HG03442 (cell line): ENCODE measurements at regions not wholly inside any gene's neighbourhood (a gene's known extent, or its start where the extent isn't known, plus 50 kb on each side); places are given as distances from the start of the nearest gene placed in this dataset.

Experiments used
- ATAC-seq: cut with Tn5 transposase; IDR thresholded peaks from one replicate; pipeline ENCODE4 v1.9.1; 2021; ENCODE audit warnings: mild to moderate bottlenecking, moderate library complexity; ENCODE audit not compliant: unreplicated experiment

DNA sequence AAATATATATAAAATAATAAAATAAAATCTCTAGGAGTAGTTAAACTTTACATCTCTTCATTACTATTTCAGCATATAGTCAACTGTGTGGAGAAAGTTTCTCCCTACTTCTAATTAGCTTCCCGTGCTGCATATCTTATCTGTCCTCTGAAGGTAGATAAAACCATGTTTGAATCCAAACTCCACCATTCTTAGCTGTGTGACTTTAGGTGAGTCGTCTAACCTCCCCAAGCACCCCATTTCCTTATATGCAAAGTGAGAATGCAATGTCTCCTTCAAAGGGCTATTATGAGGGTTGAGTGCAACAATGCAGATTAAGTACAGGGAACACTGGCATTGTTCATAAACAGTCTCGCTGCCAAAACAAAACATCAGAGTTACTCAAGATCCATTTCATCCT, 80.8 kb upstream of the DRD2 start:
- ATAC-seq: no peak

GRCh38 chr11:113555071-113555619, 79.9 kb upstream of the DRD2 start:
- ATAC-seq: no peak

GRCh38 chr11:113554526-113554925, 79.3 kb upstream of the DRD2 start:
- ATAC-seq: no peak

DNA sequence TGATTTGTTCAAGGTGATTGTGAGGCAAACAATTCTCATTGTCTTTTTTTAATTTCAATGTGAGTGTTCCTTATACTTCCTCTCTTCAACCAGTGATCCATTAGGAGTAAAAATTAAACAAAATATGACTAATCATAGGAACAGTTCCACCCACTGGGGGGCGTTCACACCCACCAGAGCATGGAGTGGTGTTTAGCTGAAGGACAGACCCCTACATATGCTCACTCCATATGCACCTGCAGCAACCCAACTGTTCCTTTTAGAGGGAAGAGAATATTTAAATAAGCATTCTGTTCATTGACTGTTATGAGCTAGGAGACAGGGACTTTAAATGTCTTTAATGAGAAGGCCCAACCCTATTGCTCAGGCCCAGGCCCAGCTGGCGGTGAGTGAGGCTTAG, 78.7 kb upstream of the DRD2 start:
- ATAC-seq: no peak

DNA sequence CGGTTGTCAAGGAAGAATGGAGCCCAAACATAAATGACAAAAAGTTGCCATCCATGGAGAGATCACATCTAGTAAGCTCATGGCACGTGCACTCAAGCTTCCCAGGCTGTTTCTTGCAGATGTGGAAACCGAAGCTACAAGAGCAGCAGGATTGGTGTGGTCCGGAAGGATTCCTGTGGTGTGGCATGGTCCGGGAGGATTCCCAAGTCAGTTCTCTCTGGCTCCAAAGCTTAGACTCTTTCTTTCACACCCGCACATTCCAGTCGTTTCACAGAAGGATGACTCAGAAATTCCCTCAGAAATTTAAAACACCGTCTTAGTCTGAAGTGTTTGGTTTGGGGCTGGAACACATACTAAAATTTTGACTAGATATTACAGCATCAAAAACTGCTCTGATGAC, 78.0 kb upstream of the DRD2 start:
- ATAC-seq: no peak

GRCh38 chr11:113552271-113552670, 77.1 kb upstream of the DRD2 start:
- ATAC-seq: no peak

DNA sequence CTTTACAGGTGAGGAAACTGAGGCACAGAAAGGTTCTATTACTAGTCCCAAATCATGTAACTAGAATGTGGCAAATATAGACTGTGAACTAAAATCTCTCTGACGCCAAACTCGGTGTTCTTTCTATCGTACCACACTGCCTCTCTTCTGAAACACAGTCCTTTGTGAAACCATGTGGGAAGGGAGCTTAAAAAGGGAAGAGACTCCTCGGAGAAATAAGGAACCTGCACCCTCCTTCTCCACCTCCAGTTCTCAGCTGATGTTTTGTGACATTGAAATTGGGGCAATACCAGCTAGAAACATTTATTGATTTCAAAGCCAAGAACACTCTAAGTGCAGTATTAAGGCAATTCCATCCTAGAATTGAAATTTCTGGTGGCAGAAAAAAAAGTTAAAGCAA, 76.4 kb upstream of the DRD2 start:
- ATAC-seq: no peak

DNA sequence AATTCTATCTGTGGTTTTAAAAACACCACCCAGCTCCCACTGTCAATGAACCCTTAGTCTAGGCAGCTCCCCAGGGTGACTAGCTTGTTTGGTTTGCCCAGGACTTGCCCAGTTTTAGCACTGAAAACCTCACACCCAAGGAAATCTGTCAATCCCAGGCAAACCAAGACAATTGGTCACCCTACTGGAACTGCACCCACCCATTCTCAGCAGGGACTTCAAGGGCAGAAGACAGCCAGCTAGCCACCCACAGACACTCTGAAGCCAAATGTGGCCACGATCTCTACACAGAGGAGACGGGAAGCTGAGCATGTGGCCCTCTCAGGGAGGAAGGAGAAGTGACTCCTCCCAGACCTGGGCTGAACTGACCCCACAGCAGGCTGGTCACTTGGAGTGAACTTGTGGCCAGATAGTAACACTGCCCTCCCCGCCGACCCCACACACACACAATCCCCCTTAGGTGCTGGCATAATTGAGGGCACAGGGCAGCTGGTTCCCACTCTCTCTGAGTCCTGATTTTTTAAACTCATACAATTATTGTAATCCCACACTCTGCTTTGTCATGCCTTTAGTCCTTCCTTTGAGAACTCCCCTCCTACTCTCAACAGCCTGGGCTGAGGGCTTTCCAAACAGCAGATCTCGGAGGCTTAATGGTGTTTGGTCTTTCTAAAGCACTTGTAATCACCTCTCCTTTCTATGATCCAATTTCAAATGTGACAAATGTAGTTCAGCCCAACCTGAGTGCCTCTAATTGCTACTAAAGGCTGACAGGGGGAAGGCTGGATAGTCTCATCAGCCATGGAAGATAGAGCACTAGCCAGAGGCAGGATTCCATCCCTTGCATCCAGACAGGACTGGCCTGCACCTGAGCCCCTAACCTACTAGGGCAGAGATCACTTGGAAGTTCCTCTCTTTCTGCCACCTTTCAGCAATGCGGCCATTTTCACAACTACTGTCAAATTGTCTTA, 74.7 kb upstream of the DRD2 start:
- no peak for ATAC-seq

DNA sequence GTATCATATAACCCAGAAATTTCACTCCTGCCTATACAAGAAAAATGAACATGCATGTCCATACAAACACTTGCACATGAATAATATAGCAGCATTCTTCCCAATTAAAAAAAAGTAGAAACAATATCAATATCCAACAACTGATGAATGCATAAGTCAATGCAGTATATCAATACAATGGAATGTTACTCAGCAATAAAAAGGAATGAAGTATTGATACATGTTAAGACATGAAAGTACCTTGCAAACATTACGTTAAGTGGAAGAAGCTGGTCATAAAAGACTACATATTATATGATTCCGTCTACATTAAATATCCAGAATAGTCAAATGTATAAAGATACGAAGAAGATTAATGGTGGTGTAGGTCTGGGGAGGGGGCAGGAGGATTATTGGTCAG, 73.9 kb upstream of the DRD2 start:
- no peak for ATAC-seq

DNA sequence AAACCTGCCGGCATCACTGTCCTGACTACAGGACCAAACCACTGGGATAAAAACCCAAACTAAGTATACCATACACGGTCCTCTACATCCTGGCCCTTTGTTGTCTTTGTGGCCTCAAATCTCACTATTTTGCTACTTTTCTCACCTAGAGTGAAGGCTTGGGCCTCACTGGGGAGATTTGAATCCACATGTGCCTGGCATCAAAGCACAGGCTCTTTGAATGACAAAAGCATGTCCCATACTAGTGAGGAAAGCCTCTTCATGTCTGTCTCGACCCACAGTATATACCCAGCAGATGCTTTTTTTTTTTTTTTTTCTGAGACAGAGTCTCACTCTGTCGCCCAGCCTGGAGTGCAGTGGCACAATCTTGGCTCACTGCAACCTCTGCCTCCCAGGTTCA, 72.5 kb upstream of the DRD2 start:
- no peak for ATAC-seq

DNA sequence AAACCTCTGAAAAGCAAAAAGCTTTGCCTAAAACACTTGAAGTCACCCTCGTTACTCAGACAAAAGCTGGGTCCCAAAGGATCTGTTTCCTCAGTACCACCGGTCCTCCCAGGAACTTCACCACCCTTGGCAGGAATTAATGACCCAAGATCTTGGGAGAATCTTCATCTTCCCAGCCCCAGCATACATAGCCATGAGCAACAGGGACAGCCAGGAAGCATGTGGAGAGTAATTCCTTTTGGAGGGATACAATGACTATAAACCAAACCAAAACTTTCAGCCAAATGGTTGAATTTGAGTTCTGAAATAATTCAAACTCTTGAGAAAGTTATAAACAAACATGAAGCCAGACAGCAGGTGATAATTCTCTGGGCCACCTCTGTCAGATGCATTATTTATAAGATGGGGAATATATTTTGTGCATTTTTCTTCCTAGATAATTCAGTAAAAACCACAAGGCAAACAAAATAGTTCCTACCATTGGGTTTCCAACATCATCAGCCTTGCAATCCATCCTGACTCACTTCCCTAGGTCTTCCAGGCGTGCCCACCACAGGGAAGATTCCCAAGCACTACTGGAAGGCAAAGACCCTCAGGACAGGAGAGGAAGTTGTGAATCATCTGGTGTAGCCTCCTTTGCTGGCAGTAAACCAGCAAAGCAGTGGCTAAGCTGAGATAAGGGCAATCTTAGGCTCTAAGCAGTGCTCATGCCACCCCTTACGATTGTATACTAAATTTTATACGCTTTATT, 71.7 kb upstream of the DRD2 start:
- no peak for ATAC-seq

DNA sequence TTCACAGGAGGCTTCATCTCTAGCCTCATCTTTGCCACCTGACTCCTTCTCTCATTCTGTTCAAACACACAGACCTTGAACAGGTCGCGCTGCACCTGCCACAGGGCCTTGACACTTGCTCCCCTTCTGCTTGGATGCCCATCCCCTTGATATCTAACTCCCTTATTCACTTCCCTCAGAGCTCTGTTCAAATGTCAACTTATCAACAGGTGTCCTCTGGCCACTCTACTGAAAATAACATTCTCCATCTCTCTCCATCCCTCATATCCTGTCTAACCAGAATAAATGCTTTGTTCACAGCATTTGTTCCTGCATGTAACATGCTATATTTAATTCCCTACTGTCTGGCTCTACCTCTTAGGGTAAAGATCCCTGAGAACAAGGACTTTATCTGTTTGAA, 67.2 kb upstream of the DRD2 start:
- ATAC-seq: no peak

GRCh38 chr11:113540416-113541330, 65.5 kb upstream of the DRD2 start:
- no peak for ATAC-seq

- ATAC-seq: no peak
Observed at GRCh38 chr11:113538451-113539412, 63.5 kb upstream of the DRD2 start.

DNA sequence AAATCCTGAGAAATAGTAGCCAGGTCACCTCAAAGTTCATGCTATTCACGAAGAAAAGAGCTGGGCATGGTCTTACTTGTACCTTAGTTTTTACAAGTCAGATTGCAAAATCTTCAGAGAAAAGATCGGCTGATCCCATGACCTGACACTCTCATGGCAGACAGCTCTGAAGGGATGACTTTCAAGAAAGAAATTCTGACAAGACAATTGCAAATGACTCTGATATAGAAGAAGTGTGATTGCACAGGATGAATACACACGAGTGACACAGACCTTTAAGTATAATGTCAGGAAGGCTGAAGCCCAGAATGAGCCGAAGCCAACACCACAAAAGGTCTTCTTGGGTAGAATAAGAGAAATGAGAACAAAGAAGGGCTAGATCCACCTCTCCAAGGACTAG, 59.4 kb upstream of the DRD2 start:
- no peak for ATAC-seq

- ATAC-seq: no peak
Observed at GRCh38 chr11:113533425-113533698, 58.2 kb upstream of the DRD2 start.

GRCh38 chr11:113532697-113533424, 57.7 kb upstream of the DRD2 start:
- no peak for ATAC-seq

GRCh38 chr11:113531575-113532451, 56.6 kb upstream of the DRD2 start:
- no peak for ATAC-seq
